ENCODE measurements at regions not wholly inside any gene's neighbourhood (a gene's known extent, or its start where the extent isn't known, plus 50 kb on each side); places are given as distances from the start of the nearest gene placed in this dataset.

- TF ChIP-seq, protein P1, sequence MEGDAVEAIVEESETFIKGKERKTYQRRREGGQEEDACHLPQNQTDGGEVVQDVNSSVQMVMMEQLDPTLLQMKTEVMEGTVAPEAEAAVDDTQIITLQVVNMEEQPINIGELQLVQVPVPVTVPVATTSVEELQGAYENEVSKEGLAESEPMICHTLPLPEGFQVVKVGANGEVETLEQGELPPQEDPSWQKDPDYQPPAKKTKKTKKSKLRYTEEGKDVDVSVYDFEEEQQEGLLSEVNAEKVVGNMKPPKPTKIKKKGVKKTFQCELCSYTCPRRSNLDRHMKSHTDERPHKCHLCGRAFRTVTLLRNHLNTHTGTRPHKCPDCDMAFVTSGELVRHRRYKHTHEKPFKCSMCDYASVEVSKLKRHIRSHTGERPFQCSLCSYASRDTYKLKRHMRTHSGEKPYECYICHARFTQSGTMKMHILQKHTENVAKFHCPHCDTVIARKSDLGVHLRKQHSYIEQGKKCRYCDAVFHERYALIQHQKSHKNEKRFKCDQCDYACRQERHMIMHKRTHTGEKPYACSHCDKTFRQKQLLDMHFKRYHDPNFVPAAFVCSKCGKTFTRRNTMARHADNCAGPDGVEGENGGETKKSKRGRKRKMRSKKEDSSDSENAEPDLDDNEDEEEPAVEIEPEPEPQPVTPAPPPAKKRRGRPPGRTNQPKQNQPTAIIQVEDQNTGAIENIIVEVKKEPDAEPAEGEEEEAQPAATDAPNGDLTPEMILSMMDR (IDR thresholded peaks at IDR 0.05): no peak
- no peak for TF ChIP-seq ZFX (IDR thresholded peaks at IDR 0.05; ENCODE audit: borderline replicate concordance)
Measured at GRCh38 chr11:69551963-69552362, 70.5 kb downstream of the LINC01488 start.
